H9 (cell line): ENCODE measurements at regions not wholly inside any gene's neighbourhood (a gene's known extent, or its start where the extent isn't known, plus 50 kb on each side); places are given as distances from the start of the nearest gene placed in this dataset.

Experiments
- DNase-seq: peaks from one replicate; pipeline ENCODE4 v3.0.0-alpha.2; 2017
- H2AFZ ChIP-seq: one replicate; pipeline ENCODE4 v1.6.1; 2013; ENCODE audit warnings: mild to moderate bottlenecking, low read length, control low read depth, moderate library complexity
- H2AK5ac ChIP-seq: 2 replicates; pipeline ENCODE4 v1.6.1; 2013; ENCODE audit warnings: low read length, control low read depth, mixed read lengths; ENCODE audit not compliant: insufficient read length
- H2BK120ac ChIP-seq: one replicate; pipeline ENCODE4 v1.6.1; 2013; ENCODE audit warnings: low read depth, mild to moderate bottlenecking, low read length, control low read depth, inconsistent platforms; ENCODE audit not compliant: poor library complexity, severe bottlenecking
- H2BK12ac ChIP-seq: 2 replicates; pipeline ENCODE4 v1.6.1; 2013; ENCODE audit warnings: low read length, control low read depth, mixed read lengths, low read depth; ENCODE audit not compliant: insufficient read length
- H2BK15ac ChIP-seq: 2 replicates; pipeline ENCODE4 v1.6.1; 2013; ENCODE audit warnings: low read depth, low read length, control low read depth
- H2BK20ac ChIP-seq: one replicate; pipeline ENCODE4 v1.6.1; 2013; ENCODE audit warnings: low read depth, mild to moderate bottlenecking, low read length, control low read depth, inconsistent platforms; ENCODE audit not compliant: poor library complexity, severe bottlenecking
- H2BK5ac ChIP-seq: 2 replicates; pipeline ENCODE4 v1.6.1; 2013; ENCODE audit warnings: low read length, control low read depth, mixed read lengths; ENCODE audit not compliant: insufficient read length
- H3K14ac ChIP-seq: 2 replicates; pipeline ENCODE4 v1.6.1; 2013; ENCODE audit warnings: low read length, control low read depth; ENCODE audit not compliant: insufficient read depth
- H3K18ac ChIP-seq: 2 replicates; pipeline ENCODE4 v1.6.1; 2013; ENCODE audit warnings: low read depth, mild to moderate bottlenecking, mixed read lengths, low read length, control low read depth; ENCODE audit not compliant: insufficient read length
- H3K23ac ChIP-seq: 2 replicates; pipeline ENCODE4 v1.6.1; 2013; ENCODE audit warnings: low read length, control low read depth, mixed read lengths, low read depth; ENCODE audit not compliant: insufficient read length
- H3K23me2 ChIP-seq: 2 replicates; pipeline ENCODE4 v1.6.1; 2013; ENCODE audit warnings: low read depth, mild to moderate bottlenecking, mixed read lengths, low read length, control low read depth; ENCODE audit not compliant: insufficient read length, poor library complexity, severe bottlenecking
- H3K27ac ChIP-seq: 2 replicates; pipeline ENCODE4 v1.5.1; 2013; ENCODE audit warnings: low read length, control low read depth, mixed read lengths, low read depth; ENCODE audit not compliant: insufficient read length
- H3K27me3 ChIP-seq: 2 replicates; pipeline ENCODE4 v1.6.1; 2013; ENCODE audit warnings: low read length, control low read depth, inconsistent platforms; ENCODE audit not compliant: insufficient read depth
- H3K4ac ChIP-seq: 2 replicates; pipeline ENCODE4 v1.6.1; 2013; ENCODE audit warnings: low read depth, mild to moderate bottlenecking, control low read depth, inconsistent platforms, low read length, moderate library complexity
- H3K4me1 ChIP-seq: 2 replicates; pipeline ENCODE4 v1.6.1; 2013; ENCODE audit warnings: low read length, control low read depth, inconsistent platforms; ENCODE audit not compliant: insufficient read depth
- H3K4me2 ChIP-seq: 2 replicates; pipeline ENCODE4 v1.6.1; 2013; ENCODE audit warnings: low read length, control low read depth, mixed read lengths; ENCODE audit not compliant: insufficient read length, insufficient read depth
- H3K56ac ChIP-seq: 2 replicates; pipeline ENCODE4 v1.6.1; 2013; ENCODE audit warnings: low read depth, mild to moderate bottlenecking, mixed read lengths, low read length, control low read depth; ENCODE audit not compliant: insufficient read length
- H3K79me1 ChIP-seq: 2 replicates; pipeline ENCODE4 v1.6.1; 2013; ENCODE audit warnings: low read depth, mild to moderate bottlenecking, moderate library complexity, low read length, control low read depth, inconsistent platforms; ENCODE audit not compliant: insufficient read depth, poor library complexity, severe bottlenecking
- H3K79me2 ChIP-seq: 2 replicates; pipeline ENCODE4 v1.6.1; 2013; ENCODE audit warnings: low read length, control low read depth, inconsistent platforms; ENCODE audit not compliant: insufficient read depth
- H3K9ac ChIP-seq: 2 replicates; pipeline ENCODE4 v1.6.1; 2013; ENCODE audit warnings: low read length, control low read depth, mixed read lengths; ENCODE audit not compliant: insufficient read length; ENCODE audit errors: extremely low read depth
- H3K9me3 ChIP-seq: one replicate; pipeline ENCODE4 v1.6.1; 2013; ENCODE audit warnings: low read depth, low read length, inconsistent platforms; ENCODE audit not compliant: control insufficient read depth
- H3T11ph ChIP-seq: one replicate; pipeline ENCODE4 v1.6.1; 2013; ENCODE audit warnings: mild to moderate bottlenecking, low read length, control low read depth, inconsistent platforms
- H4K20me1 ChIP-seq: one replicate; pipeline ENCODE4 v1.6.1; 2013; ENCODE audit not compliant: control insufficient read depth, insufficient read length, insufficient read depth
- H4K5ac ChIP-seq: 2 replicates; pipeline ENCODE4 v1.6.1; 2013; ENCODE audit warnings: low read depth, mild to moderate bottlenecking, mixed read lengths, low read length, control low read depth; ENCODE audit not compliant: insufficient read length
- H4K8ac ChIP-seq: replicated peaks from 2 replicates; pipeline ENCODE4 v1.6.1; 2013; ENCODE audit warnings: low read length, control low read depth, mixed read lengths, low read depth; ENCODE audit not compliant: insufficient read length
- H4K91ac ChIP-seq: 2 replicates; pipeline ENCODE4 v1.6.1; 2013; ENCODE audit warnings: low read depth, mild to moderate bottlenecking, moderate library complexity, mixed read lengths, low read length, control low read depth; ENCODE audit not compliant: insufficient read length
- H3K27ac Mint-ChIP-seq, 3 experiments: 2 replicates in 2 of 3; 3 replicates in 1 of 3; pipeline ENCODE4 v1.8.0; 2020 to 2021; ENCODE audit warnings: mixed read lengths in 3 of 3, mild to moderate bottlenecking in 1 of 3, moderate library complexity in 1 of 3
- H3K27me3 Mint-ChIP-seq: 2 replicates; pipeline ENCODE4 v1.8.0; 2021; ENCODE audit warnings: low read depth, mild to moderate bottlenecking, moderate library complexity, mixed read lengths
- H3K36me3 Mint-ChIP-seq, 3 experiments: 2 replicates in 2 of 3; 3 replicates in 1 of 3; pipeline ENCODE4 v1.8.0; 2020 to 2021; ENCODE audit warnings: low read depth in 3 of 3, mixed read lengths in 3 of 3; ENCODE audit not compliant: insufficient read depth in 1 of 3
- H3K4me1 Mint-ChIP-seq, 2 experiments: 2 replicates each; pipeline ENCODE4 v1.8.0; 2020; ENCODE audit warnings: mixed read lengths in 2 of 2
- H3K4me3 Mint-ChIP-seq, 2 experiments: 2 replicates in 1 of 2; 3 replicates in 1 of 2; pipeline ENCODE4 v1.8.0; 2020 to 2021; ENCODE audit warnings: mild to moderate bottlenecking in 2 of 2, mixed read lengths in 2 of 2, moderate library complexity in 1 of 2
- H3K9me3 Mint-ChIP-seq, 2 experiments: 2 replicates in 1 of 2; 3 replicates in 1 of 2; pipeline ENCODE4 v1.8.0; 2020; ENCODE audit warnings: mild to moderate bottlenecking in 2 of 2, mixed read lengths in 2 of 2, moderate library complexity in 1 of 2
- WGBS: extraction: QIAGEN DNeasy Blood & Tissue Kit; methylation state at CpG from one replicate; pipeline ENCODE4 v1.1.7; 2013; ENCODE audit warnings: missing lambda C conversion rate, low lambda C conversion rate, mixed read lengths; ENCODE audit not compliant: insufficient read length; ENCODE audit errors: extremely low coverage; 5-methylcytosine and 5-hydroxymethylcytosine counted together
- TF ChIP-seq, protein P1 (sequence below): fragments of 200-600 bp; sonication (generic); conservative IDR thresholded peaks from 3 replicates; pipeline ENCODE4 v1.8.0; 2021; ENCODE audit warnings: antibody characterized with exemption, mild to moderate bottlenecking

DNA sequence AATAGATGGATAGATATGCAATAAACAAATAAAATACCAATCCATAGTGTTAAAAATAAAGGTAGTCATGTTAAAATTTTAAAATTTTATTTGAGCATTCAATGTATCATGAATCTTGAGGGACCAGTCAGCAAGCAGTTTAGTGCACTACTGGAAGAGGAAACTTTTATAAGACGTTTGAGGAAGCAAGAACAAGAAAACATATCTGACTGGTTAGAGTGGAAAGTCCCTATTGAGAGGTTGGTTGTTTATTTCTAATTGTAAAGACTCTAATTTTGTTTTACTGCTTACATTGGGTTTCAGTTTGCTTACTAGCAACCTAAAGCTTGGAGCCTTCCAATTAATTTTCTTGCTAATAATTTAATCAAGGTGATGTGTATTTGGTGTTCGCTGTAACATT is 786.2 kb downstream of the RAB28 start:
- Mint-ChIP-seq H3K36me3 (no peaks in the 10 kb centered on the region), H3K9me3 (no peaks in the 10 kb centered on the region), H3K27ac (no peak overlapping the region), H3K27me3 (no peaks in the 10 kb centered on the region), H3K4me3 (no peak overlapping the region), H3K4me1 (no peaks in the 10 kb centered on the region)
- Histone ChIP-seq H3K23ac (no peak overlapping the region), H2AK5ac (no peak overlapping the region), H3K79me2 (no peaks in the 10 kb centered on the region), H2BK20ac (no peak overlapping the region), H4K8ac (no peak overlapping the region), H2AFZ (no peak overlapping the region), H4K91ac (no peak overlapping the region), H3K14ac (no peak overlapping the region), H2BK120ac (no peak overlapping the region), H3K9ac (no peak overlapping the region), H3K79me1 (no peaks in the 10 kb centered on the region), H2BK5ac (no peak overlapping the region), H3K18ac (no peak overlapping the region), H3K4me2 (no peak overlapping the region), H3K9me3 (no peaks in the 10 kb centered on the region), H3T11ph (no peak overlapping the region), H3K4me1 (no peaks in the 10 kb centered on the region), H4K20me1 (no peaks in the 10 kb centered on the region), H3K27me3 (no peaks in the 10 kb centered on the region), H3K56ac (no peak overlapping the region), H3K23me2 (no peaks in the 10 kb centered on the region), H3K4ac (no peak overlapping the region), H2BK15ac (no peak overlapping the region), H4K5ac (no peak overlapping the region), H2BK12ac (no peak overlapping the region), H3K27ac (no peak overlapping the region)
- no peak for DNase-seq
- TF ChIP-seq, protein P1, sequence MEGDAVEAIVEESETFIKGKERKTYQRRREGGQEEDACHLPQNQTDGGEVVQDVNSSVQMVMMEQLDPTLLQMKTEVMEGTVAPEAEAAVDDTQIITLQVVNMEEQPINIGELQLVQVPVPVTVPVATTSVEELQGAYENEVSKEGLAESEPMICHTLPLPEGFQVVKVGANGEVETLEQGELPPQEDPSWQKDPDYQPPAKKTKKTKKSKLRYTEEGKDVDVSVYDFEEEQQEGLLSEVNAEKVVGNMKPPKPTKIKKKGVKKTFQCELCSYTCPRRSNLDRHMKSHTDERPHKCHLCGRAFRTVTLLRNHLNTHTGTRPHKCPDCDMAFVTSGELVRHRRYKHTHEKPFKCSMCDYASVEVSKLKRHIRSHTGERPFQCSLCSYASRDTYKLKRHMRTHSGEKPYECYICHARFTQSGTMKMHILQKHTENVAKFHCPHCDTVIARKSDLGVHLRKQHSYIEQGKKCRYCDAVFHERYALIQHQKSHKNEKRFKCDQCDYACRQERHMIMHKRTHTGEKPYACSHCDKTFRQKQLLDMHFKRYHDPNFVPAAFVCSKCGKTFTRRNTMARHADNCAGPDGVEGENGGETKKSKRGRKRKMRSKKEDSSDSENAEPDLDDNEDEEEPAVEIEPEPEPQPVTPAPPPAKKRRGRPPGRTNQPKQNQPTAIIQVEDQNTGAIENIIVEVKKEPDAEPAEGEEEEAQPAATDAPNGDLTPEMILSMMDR, result no peak
- WGBS, result no CpG with 5 or more reads among the region's 2 CpGs
